ENCODE measurements at regions not wholly inside any gene's neighbourhood (a gene's known extent, or its start where the extent isn't known, plus 50 kb on each side); places are given as distances from the start of the nearest gene placed in this dataset.
A peak's percentile ranks its signal among the peaks of the same experiment; 100 is the strongest.
"Not testable (repeated sequence)": the region's sequence is repeated elsewhere in the genome, so short reads cannot be mapped to it uniquely, and the experiment has no call there.

GRCh38 chr2:146624430-146625160 lies 1220.2 kb upstream of the ACVR2A start:
- DNase-seq = peak; percentile 7

- DNase-seq = no peak
Observed at GRCh38 chr2:146623771-146624170, 1221.1 kb upstream of the ACVR2A start.

GRCh38 chr2:146621656-146622055 lies 1223.2 kb upstream of the ACVR2A start:
- DNase-seq = no peak

GRCh38 chr2:146615778-146616177 lies 1229.1 kb upstream of the ACVR2A start:
- DNase-seq = peak; percentile 69

DNA sequence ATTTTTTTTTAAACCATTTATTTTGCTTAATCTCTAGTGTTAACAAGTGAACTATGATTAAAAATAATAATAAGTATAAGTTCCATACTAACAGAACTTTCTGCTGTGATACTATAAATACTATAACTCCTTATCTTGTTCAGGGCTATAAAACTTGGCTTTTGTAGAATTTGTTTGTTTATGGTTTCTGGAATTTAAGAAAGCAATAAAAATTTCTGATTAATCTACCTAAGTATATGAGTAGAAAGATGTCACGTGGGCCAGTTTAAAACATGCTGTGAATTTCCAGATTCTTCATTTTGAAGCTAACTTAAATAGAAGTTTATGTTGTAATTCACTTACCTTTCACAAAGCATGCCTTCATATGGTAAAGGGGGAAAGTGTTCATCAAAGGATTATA lies 1236.3 kb upstream of the ACVR2A start:
- no peak for DNase-seq

GRCh38 chr2:146604521-146604920 lies 1240.3 kb upstream of the ACVR2A start:
- DNase-seq = no peak

DNA sequence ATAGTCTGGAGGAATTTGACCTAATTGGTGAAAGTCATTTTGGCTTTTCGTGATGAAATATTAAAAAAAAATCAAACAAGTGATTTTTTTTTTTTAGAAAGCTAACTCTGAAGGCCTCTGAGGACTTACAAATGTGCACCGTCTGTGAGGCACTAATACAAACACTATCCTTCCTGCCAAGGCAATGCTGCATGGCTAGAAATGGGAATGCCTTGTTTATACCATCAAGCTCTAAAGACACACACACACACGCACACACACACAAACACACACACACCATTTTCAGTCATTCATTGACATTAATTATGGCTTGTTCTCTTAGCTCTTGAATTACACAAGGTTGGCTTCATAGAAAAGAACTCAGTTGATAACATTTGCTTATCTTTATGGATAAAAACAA lies 1242.0 kb upstream of the ACVR2A start:
- DNase-seq = no peak

DNA sequence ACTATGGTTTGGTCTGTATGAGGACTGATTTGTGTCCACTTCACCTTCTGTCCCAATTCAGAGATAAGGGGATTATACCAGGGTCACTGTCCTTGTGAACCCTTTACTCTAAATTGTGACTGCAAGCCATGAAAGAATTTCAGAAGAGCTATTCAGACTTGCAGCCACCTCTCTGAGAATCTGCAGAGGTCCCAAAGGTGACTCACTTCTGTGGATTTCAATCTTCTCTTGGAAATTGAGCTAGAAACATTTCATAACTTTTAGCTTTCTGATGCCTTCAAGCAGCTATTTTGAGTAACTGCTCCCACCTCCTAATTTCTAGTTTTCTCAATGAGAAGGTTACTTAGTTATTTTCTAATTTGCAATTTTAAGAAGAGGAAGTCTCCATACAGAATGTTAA lies 1242.4 kb upstream of the ACVR2A start:
- no peak for DNase-seq

GRCh38 chr2:146598791-146599190 lies 1246.0 kb upstream of the ACVR2A start:
- no peak for DNase-seq

GRCh38 chr2:146597291-146597690 lies 1247.5 kb upstream of the ACVR2A start:
- DNase-seq = no peak

- DNase-seq = no peak
Observed at GRCh38 chr2:146591908-146592307, 1252.9 kb upstream of the ACVR2A start.

DNA sequence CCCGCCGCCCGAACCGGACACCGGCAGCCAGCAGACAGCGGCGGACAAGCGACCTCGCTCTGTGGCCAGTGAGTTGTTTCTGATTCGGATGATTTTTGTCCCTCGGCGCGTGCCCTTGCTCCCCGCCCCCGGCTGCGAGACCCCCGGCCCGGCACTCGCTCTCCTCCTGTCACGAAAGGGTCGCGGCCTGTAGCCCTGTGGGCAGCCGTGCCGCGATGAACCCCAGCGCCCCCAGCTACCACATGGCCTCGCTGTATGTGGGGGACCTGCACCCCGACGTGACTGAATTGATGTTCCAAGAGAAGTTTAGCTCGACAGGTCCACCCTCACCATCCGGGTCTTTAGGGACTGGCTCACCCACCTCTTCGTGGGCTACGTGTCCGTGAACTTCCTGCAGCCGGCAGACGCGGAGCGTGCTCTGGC lies 1257.5 kb upstream of the ACVR2A start:
- no peak for DNase-seq

- DNase-seq = no peak
Observed at GRCh38 chr2:146584316-146584715, 1260.5 kb upstream of the ACVR2A start.

DNA sequence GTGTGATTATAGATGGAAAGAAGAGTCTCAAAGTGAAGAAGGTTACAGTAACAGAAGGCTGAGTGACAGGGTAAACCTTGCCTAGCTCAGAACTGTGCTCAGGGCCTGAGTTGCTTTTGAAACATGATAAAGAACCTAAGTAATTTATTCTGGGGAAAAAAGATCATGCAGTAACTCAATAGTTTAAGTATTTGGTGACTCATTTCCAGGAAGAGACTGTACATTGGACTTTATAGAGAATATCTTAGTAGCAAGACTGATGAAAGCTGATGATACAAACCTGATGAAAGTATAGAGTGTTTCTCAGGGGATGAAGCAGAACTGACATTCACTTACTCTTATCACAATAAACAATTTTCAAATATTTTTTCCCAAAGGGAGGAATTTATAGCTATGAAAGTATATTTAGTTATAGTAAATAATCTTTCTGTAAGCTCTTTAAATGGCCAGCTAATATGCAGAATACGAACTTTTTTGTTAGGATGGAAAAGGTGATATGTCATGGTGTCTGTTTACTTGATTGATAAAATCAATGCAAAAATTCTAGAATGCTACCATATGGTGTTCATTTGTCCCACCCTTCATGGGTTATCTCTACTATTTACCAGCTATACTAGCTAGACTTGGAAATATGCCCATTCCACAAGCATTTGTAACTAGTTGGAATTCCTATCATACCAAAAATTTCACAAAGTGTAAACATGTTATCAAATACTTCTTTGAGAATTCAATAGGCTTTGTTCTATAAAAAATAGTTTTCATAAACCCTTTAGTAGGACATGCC lies 1265.5 kb upstream of the ACVR2A start:
- DNase-seq = no peak

GRCh38 chr2:146576339-146577111 lies 1268.3 kb upstream of the ACVR2A start:
- no peak for DNase-seq

DNA sequence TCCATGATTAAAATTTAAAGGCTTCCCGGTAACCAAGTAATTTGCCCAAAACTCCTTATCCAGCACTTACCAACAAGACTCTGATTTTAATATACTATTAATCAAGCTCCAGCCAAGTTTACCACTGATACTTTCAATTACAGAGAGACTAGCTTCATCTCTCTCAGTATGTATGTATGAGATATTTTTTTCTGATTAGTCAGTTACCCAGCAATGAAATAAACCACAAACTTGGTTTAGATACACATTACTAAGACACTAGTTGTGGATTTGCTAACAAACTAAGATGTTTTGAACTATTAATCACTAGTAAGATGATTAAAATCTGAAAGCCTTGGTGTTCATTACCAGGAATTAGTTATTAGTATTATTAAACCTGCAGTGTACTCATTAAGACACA lies 1272.2 kb upstream of the ACVR2A start:
- DNase-seq = no peak

DNA sequence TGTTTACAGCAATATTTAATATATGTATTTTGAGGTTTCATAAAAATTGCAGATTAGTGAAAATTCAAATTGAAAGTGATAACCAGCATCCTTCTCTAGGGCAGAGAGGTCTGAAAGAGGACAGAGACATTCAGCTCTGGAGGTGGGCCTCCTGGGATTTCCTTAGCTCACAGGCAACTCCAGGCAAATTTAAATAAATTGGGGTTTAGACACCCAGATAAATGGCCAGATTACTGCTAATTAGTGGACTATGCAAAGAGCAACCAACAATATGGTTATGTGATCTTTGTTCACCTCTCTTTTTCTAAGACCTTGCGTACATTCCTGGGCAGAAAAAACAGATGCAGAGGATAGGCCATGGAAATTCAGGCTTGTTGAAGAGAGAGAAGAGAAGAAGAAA lies 1282.8 kb upstream of the ACVR2A start:
- DNase-seq = no peak

DNA sequence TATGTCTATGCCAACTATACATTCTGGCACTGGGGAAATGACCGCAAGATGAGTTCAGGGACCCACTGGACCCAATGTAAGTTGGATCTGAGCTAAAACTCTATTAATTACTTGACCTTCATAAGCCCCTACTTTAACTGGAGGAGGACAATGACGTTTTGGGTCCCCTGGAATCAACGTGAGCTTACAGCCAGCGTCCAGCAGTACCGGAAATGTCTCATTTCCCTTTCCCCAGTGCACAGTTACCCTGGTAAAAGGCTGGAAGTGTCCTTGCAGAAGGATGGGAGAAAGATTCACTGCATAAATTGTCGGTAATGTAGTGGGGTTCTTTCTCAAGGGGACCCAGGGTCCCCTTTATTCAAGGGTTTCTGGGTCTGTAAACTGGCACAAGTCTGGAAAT lies 1297.6 kb upstream of the ACVR2A start:
- no peak for DNase-seq

- DNase-seq = no peak
Observed at GRCh38 chr2:146544701-146545100, 1300.1 kb upstream of the ACVR2A start.

GRCh38 chr2:146541896-146542295 lies 1302.9 kb upstream of the ACVR2A start:
- no peak for DNase-seq

DNA sequence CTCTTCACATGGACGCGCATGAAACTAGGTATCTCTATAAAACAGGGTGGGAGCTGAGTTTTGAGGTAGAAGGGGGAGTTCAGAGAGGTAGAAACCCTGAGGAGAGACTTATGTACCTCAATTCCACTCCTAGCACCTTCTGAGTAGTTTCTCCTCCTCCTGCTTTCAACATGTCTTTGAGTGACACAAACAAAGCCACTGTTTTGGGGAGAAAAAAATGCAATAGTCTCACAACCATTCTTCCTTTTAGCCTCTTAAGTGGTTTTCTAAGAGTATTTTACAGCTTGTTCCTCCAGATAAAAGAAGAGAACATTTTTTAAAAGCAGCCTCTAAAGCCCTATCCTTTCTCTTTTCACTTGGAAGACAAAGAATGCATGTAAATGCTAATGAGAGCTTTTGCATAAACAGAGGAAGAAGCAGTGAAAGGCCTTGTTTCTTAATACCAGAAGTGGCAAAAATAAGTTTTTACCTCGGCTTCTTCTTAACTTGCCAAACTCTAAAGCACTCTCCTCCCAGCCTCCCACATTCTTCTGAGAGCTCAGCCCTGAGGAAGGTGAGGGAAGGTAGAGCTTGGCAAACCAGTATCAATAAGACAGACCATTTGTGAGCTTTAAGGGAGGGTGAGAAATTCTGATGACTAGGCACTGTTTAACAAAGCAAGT lies 1304.4 kb upstream of the ACVR2A start:
- no peak for DNase-seq

DNA sequence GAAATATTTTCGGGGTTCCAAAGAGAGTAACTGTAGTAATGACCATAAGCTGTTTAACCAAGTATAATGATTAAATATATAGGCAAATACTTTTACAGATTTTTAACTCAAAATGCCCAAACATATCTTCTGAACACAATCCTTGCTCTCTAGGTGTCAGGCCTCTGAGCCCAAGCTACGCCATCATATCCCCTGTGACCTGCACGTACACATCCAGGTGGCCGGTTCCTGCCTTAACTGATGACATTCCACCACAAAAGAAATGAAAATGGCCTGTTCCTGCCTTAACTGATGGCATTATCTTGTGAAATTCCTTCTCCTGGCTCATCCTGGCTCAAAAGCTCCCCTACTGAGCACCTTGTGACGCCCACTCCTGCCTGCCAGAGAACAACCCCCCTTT lies 1305.1 kb upstream of the ACVR2A start:
- DNase-seq = not testable (repeated sequence)

DNA sequence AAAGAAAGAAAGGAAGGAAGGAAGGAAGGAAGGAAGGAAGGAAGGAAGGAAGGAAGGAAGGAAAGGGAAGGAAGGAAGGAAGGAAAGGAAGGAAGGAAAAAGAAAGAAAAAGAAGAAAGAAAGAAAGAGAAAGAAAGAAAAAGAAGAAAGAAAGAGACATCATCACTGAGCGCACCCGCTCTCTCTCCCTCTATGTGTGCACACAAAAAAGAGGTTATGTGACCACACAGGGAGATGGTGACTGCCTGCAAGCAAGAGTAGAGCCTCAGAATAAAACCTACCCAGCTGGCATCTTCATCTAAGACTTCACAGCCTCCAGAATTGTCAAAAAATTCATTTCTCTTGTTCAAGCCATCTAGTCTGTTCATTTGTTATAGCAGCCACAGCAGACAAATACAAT lies 1307.4 kb upstream of the ACVR2A start:
- DNase-seq = no peak

Measured in SHP77 treated with DMSO at 0.1 percent for 48 hours (cell line).